Progenitor cell of endocrine pancreas (in vitro differentiated cells): ENCODE measurements at regions not wholly inside any gene's neighbourhood (a gene's known extent, or its start where the extent isn't known, plus 50 kb on each side); places are given as distances from the start of the nearest gene placed in this dataset.

Experiments
- DNase-seq: peaks from one replicate; pipeline ENCODE4 v3.0.0; 2021; ENCODE audit warnings: low spot score; ENCODE audit not compliant: unreplicated experiment
- H3K27ac Mint-ChIP-seq: 2 replicates; pipeline ENCODE4 v1.8.0; 2021; ENCODE audit warnings: mild to moderate bottlenecking, moderate library complexity, mixed read lengths
- H3K27me3 Mint-ChIP-seq: 2 replicates; pipeline ENCODE4 v1.8.0; 2021; ENCODE audit warnings: mixed read lengths
- H3K36me3 Mint-ChIP-seq: 2 replicates; pipeline ENCODE4 v1.8.0; 2022; ENCODE audit warnings: mixed read lengths; ENCODE audit not compliant: insufficient read depth
- H3K4me1 Mint-ChIP-seq: 2 replicates; pipeline ENCODE4 v1.8.0; 2021; ENCODE audit warnings: low read depth, mixed read lengths
- H3K4me3 Mint-ChIP-seq: 2 replicates; pipeline ENCODE4 v1.8.0; 2021; ENCODE audit warnings: low read depth, mild to moderate bottlenecking, moderate library complexity, mixed read lengths
- H3K9me3 Mint-ChIP-seq: 2 replicates; pipeline ENCODE4 v1.8.0; 2021; ENCODE audit warnings: low read depth, mixed read lengths
- CTCF ChIP-seq: fragments of 200-600 bp; sonication (generic); IDR thresholded peaks from one replicate; pipeline ENCODE4 v1.5.0; 2021; ENCODE audit warnings: antibody characterized with exemption, mild to moderate bottlenecking; ENCODE audit not compliant: unreplicated experiment

GRCh38 chr6:98589536-98589935 lies 244.8 kb upstream of the POU3F2 start:
- H3K27me3 Mint-ChIP-seq, result peaks cover 4% of the 10 kb centered on the region

GRCh38 chr6:98590136-98590681 lies 244.2 kb upstream of the POU3F2 start:
- H3K36me3 Mint-ChIP-seq, result no peaks in the 10 kb centered on the region
- DNase-seq, result no peak
- H3K4me1 Mint-ChIP-seq, result no peaks in the 10 kb centered on the region
- no peak overlapping the region for H3K27ac Mint-ChIP-seq
- no peaks in the 10 kb centered on the region for H3K9me3 Mint-ChIP-seq
- H3K27me3 Mint-ChIP-seq, result peaks cover 4% of the 10 kb centered on the region
- H3K4me3 Mint-ChIP-seq, result no peak overlapping the region
- TF ChIP-seq CTCF, result no peak

More at GRCh38 chr6:98589536-98589935, 244.8 kb upstream of the POU3F2 start:
- no peak for TF ChIP-seq CTCF
- H3K36me3 Mint-ChIP-seq, result no peaks in the 10 kb centered on the region
- no peak overlapping the region for H3K27ac Mint-ChIP-seq
- no peaks in the 10 kb centered on the region for H3K4me1 Mint-ChIP-seq
- no peaks in the 10 kb centered on the region for H3K9me3 Mint-ChIP-seq
- H3K4me3 Mint-ChIP-seq, result no peak overlapping the region
- no peak for DNase-seq

- peaks cover 4% of the 10 kb centered on the region for H3K27me3 Mint-ChIP-seq
- no peak overlapping the region for H3K27ac Mint-ChIP-seq
- TF ChIP-seq CTCF, result no peak
- no peaks in the 10 kb centered on the region for H3K4me1 Mint-ChIP-seq
- DNase-seq, result no peak
- H3K4me3 Mint-ChIP-seq, result no peak overlapping the region
- no peaks in the 10 kb centered on the region for H3K36me3 Mint-ChIP-seq
- no peaks in the 10 kb centered on the region for H3K9me3 Mint-ChIP-seq
Measured at GRCh38 chr6:98590997-98591396, 243.4 kb upstream of the POU3F2 start.

GRCh38 chr6:98593676-98594075 lies 240.7 kb upstream of the POU3F2 start:
- no peak for DNase-seq
- Mint-ChIP-seq H3K4me3 (no peak overlapping the region), H3K27ac (no peak overlapping the region), H3K9me3 (no peaks in the 10 kb centered on the region), H3K4me1 (no peaks in the 10 kb centered on the region), H3K27me3 (no peaks in the 10 kb centered on the region), H3K36me3 (no peaks in the 10 kb centered on the region)
- no peak for TF ChIP-seq CTCF

- H3K36me3 Mint-ChIP-seq, result no peaks in the 10 kb centered on the region
- no peak overlapping the region for H3K27ac Mint-ChIP-seq
- no peak for TF ChIP-seq CTCF
- DNase-seq, result no peak
- no peak overlapping the region for H3K4me3 Mint-ChIP-seq
- H3K9me3 Mint-ChIP-seq, result no peaks in the 10 kb centered on the region
- H3K4me1 Mint-ChIP-seq, result no peaks in the 10 kb centered on the region
- no peaks in the 10 kb centered on the region for H3K27me3 Mint-ChIP-seq
Measured at GRCh38 chr6:98601716-98602115, 232.7 kb upstream of the POU3F2 start.
